Fibroblast of lung (primary cell): ENCODE measurements at regions not wholly inside any gene's neighbourhood (a gene's known extent, or its start where the extent isn't known, plus 50 kb on each side); places are given as distances from the start of the nearest gene placed in this dataset.
A peak's percentile ranks its signal among the peaks of the same experiment; 100 is the strongest.

Source experiments
- DNase-seq, 2 donors: peaks; one replicate each; pipeline versions ENCODE4 v3.0.0 to v3.0.0-alpha.2; 2010; ENCODE audit warnings: low read depth in 2 of 2
- H2AFZ ChIP-seq: 2 replicates; pipeline ENCODE4 v1.5.1; 2012; ENCODE audit warnings: low read length, control low read depth, inconsistent platforms
- H3K27ac ChIP-seq: 2 replicates; pipeline ENCODE4 v1.5.1; 2011; ENCODE audit warnings: low read length, control low read depth; ENCODE audit not compliant: insufficient read depth
- H3K27me3 ChIP-seq: 2 replicates; pipeline ENCODE4 v1.5.1; 2011; ENCODE audit warnings: mild to moderate bottlenecking, low read length; ENCODE audit not compliant: control insufficient read depth, insufficient read depth
- H3K36me3 ChIP-seq: 2 replicates; pipeline ENCODE4 v1.5.1; 2011; ENCODE audit warnings: low read length; ENCODE audit not compliant: control insufficient read depth, insufficient read depth
- H3K4me1 ChIP-seq: 2 replicates; pipeline ENCODE4 v1.5.1; 2011; ENCODE audit warnings: low read length; ENCODE audit not compliant: control insufficient read depth, insufficient read depth; ENCODE audit errors: extremely low read depth
- H3K4me2 ChIP-seq: 2 replicates; pipeline ENCODE4 v1.5.1; 2011; ENCODE audit warnings: low read length, control low read depth; ENCODE audit not compliant: insufficient read depth; ENCODE audit errors: extremely low read depth
- H3K4me3 ChIP-seq, 4 experiments: fragments of 200-600 bp in 1 of 4; sonication (generic) in 1 of 4; replicated peaks in 1 of 4; 2 replicates each; pipeline ENCODE4 v1.5.1; 2011 to 2016; ENCODE audit warnings: low read length in 4 of 4, low read depth in 3 of 4, mild to moderate bottlenecking in 3 of 4, control low read depth in 2 of 4, inconsistent platforms in 1 of 4, mixed read lengths in 1 of 4; ENCODE audit not compliant: insufficient read depth in 1 of 4; ENCODE audit errors: control extremely low read depth in 1 of 4
- H3K79me2 ChIP-seq: 2 replicates; pipeline ENCODE4 v1.5.1; 2012; ENCODE audit warnings: mild to moderate bottlenecking, low read length, inconsistent platforms; ENCODE audit not compliant: control insufficient read depth, insufficient read depth
- H3K9ac ChIP-seq: 2 replicates; pipeline ENCODE4 v1.5.1; 2011; ENCODE audit warnings: mild to moderate bottlenecking, low read length, control low read depth; ENCODE audit not compliant: insufficient read depth
- H3K9me3 ChIP-seq: 2 replicates; pipeline ENCODE4 v1.5.1; 2012; ENCODE audit warnings: low read depth, low read length; ENCODE audit not compliant: control insufficient read depth, insufficient read depth
- H4K20me1 ChIP-seq: 2 replicates; pipeline ENCODE4 v1.5.1; 2011; ENCODE audit warnings: low read length; ENCODE audit not compliant: control insufficient read depth, insufficient read depth; ENCODE audit errors: extremely low read depth
- CTCF ChIP-seq, 2 donors: IDR thresholded peaks in 1 of 2; conservative IDR thresholded peaks in 1 of 2; 1 replicate in 1 of 2; 2 replicates in 1 of 2; pipeline ENCODE4 v1.5.1; 2011 to 2012; ENCODE audit warnings: low read length in 2 of 2, control low read depth in 1 of 2, inconsistent platforms in 1 of 2, low read depth in 1 of 2, mild to moderate bottlenecking in 1 of 2
- EZH2 ChIP-seq: IDR thresholded peaks from 2 replicates; pipeline ENCODE4 v1.5.1; 2012; ENCODE audit warnings: low read length, control low read depth, mild to moderate bottlenecking; ENCODE audit errors: missing control alignments

- no peak overlapping the region for H2AFZ ChIP-seq
- no peaks in the 10 kb centered on the region for H3K27me3 ChIP-seq
- TF ChIP-seq EZH2: no peak
- no peak for TF ChIP-seq CTCF (conservative IDR thresholded peaks at IDR 0.05 in 1 of 2, IDR thresholded peaks at IDR 0.05 in 1 of 2; ENCODE audit: low read depth in 1 of 2, low read length in 2 of 2)
These were observed 55.0 kb upstream of the PACRGL start for GRCh38 chr4:20645236-20645635.

GRCh38 chr4:20646287-20646686 is 54.0 kb upstream of the PACRGL start:
- H3K27ac ChIP-seq: no peak overlapping the region

More at GRCh38 chr4:20645236-20645635, 55.0 kb upstream of the PACRGL start:
- H3K79me2 ChIP-seq: no peaks in the 10 kb centered on the region
- no peak overlapping the region for H3K27ac ChIP-seq
- H3K9ac ChIP-seq: no peak overlapping the region
- no peaks in the 10 kb centered on the region for H4K20me1 ChIP-seq
- no peaks in the 10 kb centered on the region for H3K9me3 ChIP-seq
- H3K4me2 ChIP-seq: no peak overlapping the region
- H3K36me3 ChIP-seq: no peaks in the 10 kb centered on the region
- no peak overlapping the region for H3K4me3 ChIP-seq
- DNase-seq: no peak
- no peaks in the 10 kb centered on the region for H3K4me1 ChIP-seq

More at GRCh38 chr4:20646287-20646686, 54.0 kb upstream of the PACRGL start:
- Histone ChIP-seq H3K36me3 (no peaks in the 10 kb centered on the region), H3K4me3 (no peak overlapping the region), H3K4me2 (no peak overlapping the region), H3K9me3 (no peaks in the 10 kb centered on the region), H4K20me1 (no peaks in the 10 kb centered on the region), H3K79me2 (no peaks in the 10 kb centered on the region), H3K9ac (no peak overlapping the region), H3K27me3 (no peaks in the 10 kb centered on the region), H2AFZ (no peak overlapping the region), H3K4me1 (no peaks in the 10 kb centered on the region)
- no peak for TF ChIP-seq CTCF (conservative IDR thresholded peaks at IDR 0.05 in 1 of 2, IDR thresholded peaks at IDR 0.05 in 1 of 2; ENCODE audit: low read depth in 1 of 2, low read length in 2 of 2)
- TF ChIP-seq EZH2: no peak
- peak in 1 of 2 donors; percentile 6 for DNase-seq
